ENCODE measurements at regions not wholly inside any gene's neighbourhood (a gene's known extent, or its start where the extent isn't known, plus 50 kb on each side); places are given as distances from the start of the nearest gene placed in this dataset.

GRCh38 chr2:223537651-223538601, 64.2 kb downstream of the SCG2 start:
- Histone ChIP-seq H3K27me3 (ENCODE audit: insufficient read depth, poor library complexity, severe bottlenecking) (no peaks in the 10 kb centered on the region), H3K4me3 (replicated peaks; ENCODE audit: insufficient read depth, low read length) (no peak overlapping the region), H3K27ac (replicated peaks) (no peak overlapping the region)
- DNase-seq (ENCODE audit: low read depth in 1 of 2, low spot score in 1 of 2): no peak
- TF ChIP-seq REST (IDR thresholded peaks at IDR 0.05; ENCODE audit: insufficient replicate concordance, low read depth): no peak
- peak; percentile 63; the same call in 1 of the 2 replicates for TF ChIP-seq SPI1 (IDR thresholded peaks at IDR 0.05; ENCODE audit: borderline replicate concordance, low read depth)

- TF ChIP-seq SPI1 (IDR thresholded peaks at IDR 0.05; ENCODE audit: borderline replicate concordance, low read depth) (no peak), REST (IDR thresholded peaks at IDR 0.05; ENCODE audit: insufficient replicate concordance, low read depth) (no peak), GABPA (IDR thresholded peaks at IDR 0.05; ENCODE audit: low read depth) (no peak), CTCF (IDR thresholded peaks at IDR 0.05; ENCODE audit: insufficient read depth, low read length) (no peak), POLR2AphosphoS5 (IDR thresholded peaks at IDR 0.05; ENCODE audit: low read depth) (no peak)
- H3K27me3 ChIP-seq (ENCODE audit: insufficient read depth, poor library complexity, severe bottlenecking): no peaks in the 10 kb centered on the region
- H3K4me3 ChIP-seq (replicated peaks; ENCODE audit: insufficient read depth, low read length): no peak overlapping the region
- no peak overlapping the region for H3K27ac ChIP-seq (replicated peaks)
- DNase-seq (ENCODE audit: low read depth in 1 of 2, low spot score in 1 of 2): no peak
Observed at GRCh38 chr2:223538920-223539440, 63.2 kb downstream of the SCG2 start.

GRCh38 chr2:223541546-223541945, 60.6 kb downstream of the SCG2 start:
- DNase-seq (ENCODE audit: low read depth in 1 of 2, low spot score in 1 of 2): no peak
- TF ChIP-seq SPI1 (IDR thresholded peaks at IDR 0.05; ENCODE audit: borderline replicate concordance, low read depth): no peak
- no peak for TF ChIP-seq POLR2AphosphoS5 (IDR thresholded peaks at IDR 0.05; ENCODE audit: low read depth)
- no peak for TF ChIP-seq GABPA (IDR thresholded peaks at IDR 0.05; ENCODE audit: low read depth)
- no peak for TF ChIP-seq CTCF (IDR thresholded peaks at IDR 0.05; ENCODE audit: insufficient read depth, low read length)
- TF ChIP-seq REST (IDR thresholded peaks at IDR 0.05; ENCODE audit: insufficient replicate concordance, low read depth): no peak
- Histone ChIP-seq H3K27ac (replicated peaks) (no peak overlapping the region), H3K4me3 (replicated peaks; ENCODE audit: insufficient read depth, low read length) (no peak overlapping the region), H3K27me3 (ENCODE audit: insufficient read depth, poor library complexity, severe bottlenecking) (no peaks in the 10 kb centered on the region)
